ENCODE measurements at regions not wholly inside any gene's neighbourhood (a gene's known extent, or its start where the extent isn't known, plus 50 kb on each side); places are given as distances from the start of the nearest gene placed in this dataset.

DNA sequence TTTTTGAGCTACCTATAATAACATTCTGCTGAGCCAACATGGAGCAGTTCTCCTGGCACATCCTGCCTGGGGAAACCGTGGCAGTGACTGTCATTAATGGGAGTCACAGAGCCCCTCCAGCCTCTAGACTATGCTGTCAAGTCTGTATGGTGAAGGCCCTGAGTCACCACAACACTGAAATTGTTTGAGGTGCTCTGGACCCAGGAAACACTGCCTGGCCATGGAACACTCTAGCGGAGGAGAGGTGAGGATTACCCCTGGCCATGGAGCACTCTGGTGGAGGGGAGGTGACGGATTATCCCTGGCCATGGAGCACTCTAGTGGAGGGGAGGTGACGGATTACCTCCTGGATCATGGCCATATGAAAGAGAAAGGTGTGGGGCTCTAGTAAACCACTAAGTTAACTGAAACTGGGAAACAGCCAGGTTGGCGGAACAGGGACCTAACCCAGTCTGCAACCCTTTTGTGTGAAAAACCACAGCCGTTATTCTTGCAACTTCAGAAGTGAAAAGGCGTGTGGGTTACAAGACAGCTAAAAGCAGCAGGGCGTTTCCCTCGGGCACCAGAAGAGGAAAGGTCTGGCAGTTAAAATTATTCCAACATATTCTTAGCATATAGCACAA, 156.7 kb downstream of the KCNJ12 start:
- no peak overlapping the region for H3K4me3 ChIP-seq
- H3K4me1 ChIP-seq = no peaks in the 10 kb centered on the region
- H3K9me3 ChIP-seq = no peaks in the 10 kb centered on the region
- no peaks in the 10 kb centered on the region for H3K27me3 ChIP-seq
- H3K36me3 ChIP-seq = no peaks in the 10 kb centered on the region
- no peak overlapping the region for H3K27ac ChIP-seq
- no peak for DNase-seq
- TF ChIP-seq CTCF (IDR thresholded peaks at IDR 0.05) = no peak
- intact Hi-C loops (cut with DNase I) = no loop called here
- no peak overlapping the region for H3K9ac ChIP-seq (ENCODE audit: low read depth in 2 of 2, low read length in 2 of 2)

DNA sequence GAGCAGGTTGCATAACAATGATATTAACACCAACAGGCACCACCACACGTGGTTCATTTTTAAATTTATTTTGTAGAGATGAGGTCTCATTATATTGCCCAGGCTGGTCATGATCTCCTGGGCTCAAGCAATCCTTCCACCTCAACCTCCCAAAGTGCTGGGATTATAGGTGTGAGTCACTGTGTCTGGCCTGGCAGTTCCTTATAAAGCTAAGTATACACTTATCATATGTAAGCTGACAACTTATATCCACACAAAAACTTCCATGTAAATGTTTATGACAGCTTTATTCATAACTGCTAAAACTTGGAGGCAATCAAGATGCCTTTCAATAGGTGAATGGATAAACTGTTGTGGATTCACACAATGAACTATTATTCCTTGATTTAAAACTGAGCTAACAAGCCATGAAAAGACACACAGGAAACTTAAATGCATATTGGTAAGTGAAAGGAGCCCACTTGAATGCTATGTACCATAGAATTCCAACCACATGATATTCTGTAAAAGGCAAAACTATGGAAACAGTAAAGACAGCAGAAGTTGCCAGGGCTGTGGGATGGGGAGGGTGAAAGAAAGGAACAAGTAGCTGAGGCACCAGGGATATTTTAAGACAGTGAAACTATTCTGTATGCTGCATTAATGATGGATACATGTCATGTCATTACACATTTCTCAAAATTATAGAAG, 156.5 kb upstream of the KCNJ18 start:
- H3K27me3 ChIP-seq = no peaks in the 10 kb centered on the region
- DNase-seq = no peak
- intact Hi-C loops (cut with DNase I) = no loop called here
- no peaks in the 10 kb centered on the region for H3K9me3 ChIP-seq
- H3K27ac ChIP-seq = no peak overlapping the region
- TF ChIP-seq CTCF (IDR thresholded peaks at IDR 0.05) = no peak
- H3K9ac ChIP-seq (ENCODE audit: low read depth in 2 of 2, low read length in 2 of 2) = no peak overlapping the region
- no peaks in the 10 kb centered on the region for H3K36me3 ChIP-seq
- H3K4me3 ChIP-seq = no peak overlapping the region
- no peaks in the 10 kb centered on the region for H3K4me1 ChIP-seq

GRCh38 chr17:21537302-21537701, 155.0 kb upstream of the KCNJ18 start:
- no peaks in the 10 kb centered on the region for H3K4me1 ChIP-seq
- H3K27me3 ChIP-seq = no peaks in the 10 kb centered on the region
- no peak overlapping the region for H3K27ac ChIP-seq
- no peak overlapping the region for H3K4me3 ChIP-seq
- DNase-seq = no peak
- intact Hi-C loops (cut with DNase I) = no loop called here
- no peaks in the 10 kb centered on the region for H3K9me3 ChIP-seq
- H3K36me3 ChIP-seq = no peaks in the 10 kb centered on the region
- no peak overlapping the region for H3K9ac ChIP-seq (ENCODE audit: low read depth in 2 of 2, low read length in 2 of 2)
- no peak for TF ChIP-seq CTCF (IDR thresholded peaks at IDR 0.05)

DNA sequence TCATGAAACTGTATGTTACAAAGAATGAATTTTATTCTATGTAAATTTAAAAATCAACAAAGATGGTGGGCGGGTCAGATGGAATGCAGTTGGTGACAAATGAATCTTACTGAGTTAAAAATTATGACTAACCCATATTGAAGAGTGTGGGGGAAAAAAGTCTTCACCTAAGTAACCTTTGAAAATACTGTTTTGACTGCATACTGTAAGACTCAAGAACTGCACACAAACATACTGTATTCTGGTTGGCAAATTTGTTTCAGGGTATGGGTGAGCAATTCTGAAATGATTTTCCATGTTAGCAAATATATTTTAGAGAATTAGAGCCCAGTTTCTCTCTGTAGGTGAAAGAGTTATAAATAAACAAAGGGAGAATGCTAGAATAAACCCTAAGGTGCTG, 153.7 kb upstream of the KCNJ18 start:
- intact Hi-C loops (cut with DNase I) = no loop called here
- H3K9ac ChIP-seq (ENCODE audit: low read depth in 2 of 2, low read length in 2 of 2) = no peak overlapping the region
- H3K4me1 ChIP-seq = no peaks in the 10 kb centered on the region
- DNase-seq = no peak
- H3K9me3 ChIP-seq = no peaks in the 10 kb centered on the region
- H3K36me3 ChIP-seq = no peaks in the 10 kb centered on the region
- no peak overlapping the region for H3K27ac ChIP-seq
- no peak for TF ChIP-seq CTCF (IDR thresholded peaks at IDR 0.05)
- H3K4me3 ChIP-seq = no peak overlapping the region
- H3K27me3 ChIP-seq = no peaks in the 10 kb centered on the region

DNA sequence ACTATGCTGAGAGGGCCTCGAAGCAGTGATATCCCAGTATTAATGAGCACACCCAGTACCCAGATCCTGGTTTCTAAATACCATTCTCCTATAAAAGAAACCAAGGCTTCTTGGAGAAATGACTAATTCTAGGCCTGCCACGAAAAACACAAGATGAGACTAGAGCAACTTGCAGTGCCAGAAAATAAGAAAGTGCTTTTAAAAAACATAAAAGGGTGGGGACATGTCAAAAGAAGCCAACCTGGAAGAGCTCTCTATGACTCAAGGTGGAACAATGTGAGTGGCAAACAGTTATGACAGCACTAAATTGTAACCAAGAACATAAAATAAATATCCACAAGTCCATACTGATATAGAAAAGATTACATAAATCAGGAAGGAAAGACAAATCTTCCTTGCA, 153.2 kb upstream of the KCNJ18 start:
- Histone ChIP-seq H3K9me3 (no peaks in the 10 kb centered on the region), H3K4me1 (no peaks in the 10 kb centered on the region), H3K27me3 (no peaks in the 10 kb centered on the region), H3K27ac (no peak overlapping the region), H3K9ac (ENCODE audit: low read depth in 2 of 2, low read length in 2 of 2) (no peak overlapping the region), H3K4me3 (no peak overlapping the region), H3K36me3 (no peaks in the 10 kb centered on the region)
- TF ChIP-seq CTCF (IDR thresholded peaks at IDR 0.05) = no peak
- no peak for DNase-seq
- intact Hi-C loops (cut with DNase I) = no loop called here

All from colonic mucosa (tissue), 4 donors.